Hepatocyte (in vitro differentiated cells): ENCODE measurements at regions not wholly inside any gene's neighbourhood (a gene's known extent, or its start where the extent isn't known, plus 50 kb on each side); places are given as distances from the start of the nearest gene placed in this dataset. TPM values are rescaled to one million over a fixed set of nuclear protein-coding genes. Genes with fewer than 3 reads are reported as not detected.

Experiments
- DNase-seq: peaks from one replicate; pipeline ENCODE4 v3.0.0-alpha.2; 2016; ENCODE audit warnings: low spot score
- H2AFZ ChIP-seq: fragments of 200-600 bp; sonication (generic); 2 replicates; pipeline ENCODE4 v1.6.0; 2016; ENCODE audit warnings: antibody characterized with exemption, mild to moderate bottlenecking
- H3K27ac ChIP-seq: fragments of 200-600 bp; sonication (generic); 2 replicates; pipeline ENCODE4 v1.5.1; 2016; ENCODE audit warnings: mild to moderate bottlenecking
- H3K27me3 ChIP-seq: fragments of 200-600 bp; sonication (generic); 2 replicates; pipeline ENCODE4 v1.6.1; 2016
- H3K36me3 ChIP-seq: fragments of 200-600 bp; sonication (generic); replicated peaks from 2 replicates; pipeline ENCODE4 v1.5.1; 2016; ENCODE audit warnings: low read depth; ENCODE audit not compliant: insufficient read depth
- H3K4me1 ChIP-seq: fragments of 200-600 bp; sonication (generic); 2 replicates; pipeline ENCODE4 v1.5.1; 2016; ENCODE audit warnings: mild to moderate bottlenecking, moderate library complexity; ENCODE audit not compliant: insufficient read depth
- H3K4me2 ChIP-seq: fragments of 200-600 bp; sonication (generic); 2 replicates; pipeline ENCODE4 v1.6.0; 2016
- H3K4me3 ChIP-seq: fragments of 200-600 bp; sonication (generic); 2 replicates; pipeline ENCODE4 v1.5.1; 2016; ENCODE audit warnings: mild to moderate bottlenecking
- H3K79me2 ChIP-seq: fragments of 200-600 bp; sonication (generic); 2 replicates; pipeline ENCODE4 v1.6.0; 2017; ENCODE audit warnings: mild to moderate bottlenecking
- H3K9me2 ChIP-seq: fragments of 200-600 bp; sonication (generic); replicated peaks from 2 replicates; pipeline ENCODE4 v1.6.0; 2017; ENCODE audit warnings: mild to moderate bottlenecking; ENCODE audit not compliant: insufficient read depth
- H3K9me3 ChIP-seq: fragments of 200-600 bp; sonication (generic); 2 replicates; pipeline ENCODE4 v1.5.1; 2016; ENCODE audit warnings: low read depth, mild to moderate bottlenecking
- H4K20me1 ChIP-seq: fragments of 200-600 bp; sonication (generic); 2 replicates; pipeline ENCODE4 v1.6.0; 2016; ENCODE audit warnings: mild to moderate bottlenecking; ENCODE audit not compliant: insufficient read depth, poor library complexity, severe bottlenecking
- CTCF ChIP-seq: fragments of 200-600 bp; sonication (generic); IDR thresholded peaks from 2 replicates; pipeline ENCODE4 v1.5.1; 2016; ENCODE audit warnings: antibody characterized with exemption, mild to moderate bottlenecking; ENCODE audit not compliant: poor library complexity
- EZH2 ChIP-seq: fragments of 200-600 bp; sonication (generic); IDR thresholded peaks from 2 replicates; pipeline ENCODE4 v1.6.1; 2016; ENCODE audit warnings: antibody characterized with exemption, mild to moderate bottlenecking, borderline replicate concordance
- EZH2phosphoT487 ChIP-seq: fragments of 200-600 bp; sonication (generic); IDR thresholded peaks from one replicate; pipeline ENCODE4 v1.6.1; 2018; ENCODE audit warnings: antibody characterized with exemption, mild to moderate bottlenecking, low read depth, moderate library complexity; ENCODE audit not compliant: unreplicated experiment, severe bottlenecking
- small RNA-seq: library from RNA; depleted of rRNA; stranded (forward); fragments of <200 nt; gene quantifications from one replicate; pipeline ENCODE3, GENCODE V24; 2014

- Histone ChIP-seq H3K27ac (no peak overlapping the region), H4K20me1 (no peaks in the 10 kb centered on the region), H3K27me3 (no peaks in the 10 kb centered on the region), H3K4me2 (no peak overlapping the region), H3K4me3 (no peak overlapping the region), H3K9me3 (no peaks in the 10 kb centered on the region), H3K9me2 (no peaks in the 10 kb centered on the region), H3K4me1 (no peaks in the 10 kb centered on the region), H3K79me2 (no peaks in the 10 kb centered on the region), H3K36me3 (no peaks in the 10 kb centered on the region), H2AFZ (no peak overlapping the region)
- no peak for DNase-seq
- no peak for TF ChIP-seq CTCF
- TF ChIP-seq EZH2, result no peak
- TF ChIP-seq EZH2phosphoT487, result no peak
Measured at GRCh38 chr4:157423526-157424020, 203.0 kb downstream of the GRIA2 start.

DNA sequence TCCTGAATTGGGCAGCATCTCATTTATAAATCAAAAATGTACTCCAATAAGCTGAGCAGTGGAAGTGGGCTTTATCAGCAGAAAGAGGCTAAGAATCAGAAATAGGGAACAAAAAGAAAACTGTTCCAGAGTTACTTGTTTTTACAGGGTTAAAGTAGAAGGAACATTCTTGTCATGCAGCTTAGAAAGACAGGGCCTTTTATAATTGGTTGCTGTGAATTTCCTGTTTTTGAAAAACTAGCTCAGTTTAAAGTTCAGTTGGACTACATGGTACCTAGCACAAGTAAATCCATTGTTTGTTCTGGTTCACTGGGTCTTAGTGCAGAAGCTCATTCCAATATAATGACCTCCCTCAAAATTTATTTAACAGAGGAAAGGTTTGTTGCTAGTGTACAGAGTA lies 200.8 kb downstream of the GRIA2 start:
- no peaks in the 10 kb centered on the region for H3K4me1 ChIP-seq

More for the DNA sequence above, 200.8 kb downstream of the GRIA2 start:
- Histone ChIP-seq H3K9me2 (no peaks in the 10 kb centered on the region), H3K27ac (peak overlapping the region; percentile 58), H3K4me3 (no peak overlapping the region), H3K27me3 (no peaks in the 10 kb centered on the region), H3K36me3 (no peaks in the 10 kb centered on the region), H3K4me2 (no peak overlapping the region), H3K9me3 (no peaks in the 10 kb centered on the region), H2AFZ (peak overlapping the region; percentile 34), H4K20me1 (no peaks in the 10 kb centered on the region), H3K79me2 (no peaks in the 10 kb centered on the region)
- DNase-seq, result no peak
- TF ChIP-seq EZH2 (no peak), CTCF (no peak), EZH2phosphoT487 (no peak)

Small RNA genes lying in the stretch of these regions (small RNA-seq; reads per million reads assigned to genes)
- not detected for gene RF00019
